K562 (cell line): ENCODE measurements at regions not wholly inside any gene's neighbourhood (a gene's known extent, or its start where the extent isn't known, plus 50 kb on each side); places are given as distances from the start of the nearest gene placed in this dataset.

Experiments
- ATAC-seq: fragments of 200-7000 bp; cut with Tn5 transposase; 3 replicates; pipeline ENCODE4 v1.9.1; 2020; ENCODE audit warnings: moderate library complexity
- BruUV-seq: library from RNA; stranded (reverse); fragments of 400-500 nt; replicated peaks from 2 replicates; lab custom pipeline; 2021; lab: Mats Ljungman, UMichigan
- CTCF ChIA-PET: fragments of 300-600 bp; formaldehyde crosslinking; extraction: SDS; loops from one replicate; lab custom pipeline; 2021; ENCODE audit warnings: low intra/inter-chr PET ratio; lab: Yijun Ruan, JAX
- POLR2A ChIA-PET: fragments of 300-600, 350-650 bp; sonication (Branson Sonifier 250); formaldehyde crosslinking; extraction: SDS; loops from one replicate; lab custom pipeline; 2021; ENCODE audit warnings: antibody characterized with exemption, inconsistent platforms; lab: Yijun Ruan, JAX
- DNase-seq, 4 experiments: peaks; one replicate each; pipeline versions ENCODE4 v3.0.0 to v3.0.0-alpha.2; 2011 to 2018; ENCODE audit warnings: low spot score in 3 of 4, mixed read lengths in 3 of 4; ENCODE audit errors: extremely low read depth in 1 of 4
- FAIRE-seq: peaks from 2 replicates; lab custom pipeline; 2011; peaks lifted over from hg19 to GRCh38; lab: Jason Lieb, UNC
- H2AFZ ChIP-seq: 2 replicates; pipeline ENCODE4 v1.6.0; 2011; ENCODE audit warnings: low read depth, low read length, control low read depth, inconsistent platforms
- H3K27ac ChIP-seq: fragments of 200-600 bp; 3 replicates; pipeline ENCODE4 v1.8.0; 2011; ENCODE audit warnings: low read depth, mild to moderate bottlenecking, control low read depth, inconsistent platforms, low read length, moderate library complexity, mixed read lengths; ENCODE audit errors: extremely low read depth
- H3K27me3 ChIP-seq, 2 experiments: fragments of 300-600 bp in 1 of 2; 2 replicates in 1 of 2; 3 replicates in 1 of 2; pipeline versions ENCODE4 v1.6.0 to v1.8.0; 2011; ENCODE audit warnings: inconsistent platforms in 2 of 2, low read length in 2 of 2, mild to moderate bottlenecking in 1 of 2, mixed read lengths in 1 of 2, moderate library complexity in 1 of 2; ENCODE audit not compliant: control insufficient read depth in 2 of 2, insufficient read depth in 2 of 2
- H3K36me3 ChIP-seq: fragments of 300-600 bp; 3 replicates; pipeline ENCODE4 v1.8.0; 2011; ENCODE audit warnings: mild to moderate bottlenecking, low read length, inconsistent platforms; ENCODE audit not compliant: control insufficient read depth, insufficient read depth
- H3K4me1 ChIP-seq, 2 experiments: fragments of 200-600 bp in 1 of 2; replicated peaks in 1 of 2; 2 replicates in 1 of 2; 3 replicates in 1 of 2; pipeline versions ENCODE4 v1.5.1 to v1.8.0; 2011; ENCODE audit warnings: inconsistent platforms in 2 of 2, low read length in 2 of 2, mild to moderate bottlenecking in 1 of 2, mixed read lengths in 1 of 2, moderate library complexity in 1 of 2; ENCODE audit not compliant: control insufficient read depth in 2 of 2, insufficient read depth in 2 of 2
- H3K4me2 ChIP-seq: 2 replicates; pipeline ENCODE4 v1.6.1; 2011; ENCODE audit warnings: low read length, control low read depth, inconsistent platforms, mixed read lengths; ENCODE audit not compliant: insufficient read depth
- H3K4me3 ChIP-seq: fragments of 200-600 bp; sonication (generic), shearing (Covaris generic); 2 replicates; pipeline ENCODE4 v1.5.1; 2016; ENCODE audit warnings: control low read depth, inconsistent platforms
- H3K79me2 ChIP-seq: fragments of 200-600 bp; 3 replicates; pipeline ENCODE4 v1.8.0; 2011; ENCODE audit warnings: low read length, inconsistent platforms; ENCODE audit not compliant: control insufficient read depth, insufficient read depth
- H3K9ac ChIP-seq, 2 experiments: 2 replicates each; pipeline versions ENCODE4 v1.6.0 to v1.6.1; 2011; ENCODE audit warnings: low read depth in 2 of 2, low read length in 2 of 2, control low read depth in 1 of 2, inconsistent platforms in 1 of 2, mild to moderate bottlenecking in 1 of 2, mixed read lengths in 1 of 2; ENCODE audit not compliant: insufficient read depth in 1 of 2
- H3K9me1 ChIP-seq: one replicate; pipeline ENCODE4 v1.6.0; 2011; ENCODE audit warnings: inconsistent platforms, mild to moderate bottlenecking, low read length, moderate library complexity; ENCODE audit not compliant: control insufficient read depth, insufficient read depth
- H3K9me3 ChIP-seq: replicated peaks from 2 replicates; pipeline ENCODE4 v1.5.1; 2011; ENCODE audit warnings: low read depth, low read length, inconsistent platforms; ENCODE audit not compliant: control insufficient read depth, insufficient read depth
- H4K20me1 ChIP-seq: replicated peaks from 2 replicates; pipeline ENCODE4 v1.6.1; 2011; ENCODE audit warnings: low read length, inconsistent platforms, mixed read lengths; ENCODE audit not compliant: control insufficient read depth, insufficient read depth
- ADNP ChIP-seq: fragments of 200-800 bp; sonication (Bioruptor generic); IDR thresholded peaks from 2 replicates; pipeline ENCODE4 v1.6.1; 2016; ENCODE audit warnings: missing genetic modification characterization, missing compliant biosample characterization
- CBFA2T3 ChIP-seq: fragments of 450-650 bp; IDR thresholded peaks from 2 replicates; pipeline ENCODE4 v1.6.1; 2017
- FOSL1 ChIP-seq: fragments of 200-800 bp; sonication (Bioruptor generic); conservative IDR thresholded peaks from 2 replicates; pipeline ENCODE4 v1.6.1; 2016; ENCODE audit warnings: missing genetic modification characterization, missing compliant biosample characterization
- TGIF2 ChIP-seq: sonication (generic); formaldehyde crosslinking; IDR thresholded peaks from 2 replicates; pipeline ENCODE4 v1.8.1; 2022; ENCODE audit warnings: mild to moderate bottlenecking, missing genetic modification reagents, moderate library complexity
- TOE1 ChIP-seq, 2 experiments: fragments of 450-650 bp in 1 of 2; sonication (generic) in 1 of 2; formaldehyde crosslinking in 1 of 2; IDR thresholded peaks; 2 replicates each; pipeline versions ENCODE4 v1.7.1 to v1.8.0; 2016 to 2022; ENCODE audit warnings: borderline replicate concordance in 2 of 2, mild to moderate bottlenecking in 2 of 2, antibody characterized with exemption in 1 of 2, inconsistent platforms in 1 of 2, low read depth in 1 of 2, missing genetic modification reagents in 1 of 2, moderate library complexity in 1 of 2
- ZC3H4 ChIP-seq: sonication (generic); formaldehyde crosslinking; IDR thresholded peaks from 2 replicates; pipeline ENCODE4 v1.9.0; 2021; ENCODE audit warnings: missing genetic modification reagents, borderline replicate concordance
- ZNF212 ChIP-seq: fragments of 450-650 bp; formaldehyde crosslinking; IDR thresholded peaks from 2 replicates; pipeline ENCODE4 v1.4.0; 2020; ENCODE audit warnings: mild to moderate bottlenecking
- WGBS: fragments of 100-300 bp; shearing (Covaris generic); methylation state at CpG from one replicate; pipeline ENCODE4 v1.1.6; 2016; ENCODE audit warnings: low coverage, mixed read lengths; ENCODE audit not compliant: insufficient coverage; ENCODE audit errors: missing lambda C conversion rate; 5-methylcytosine and 5-hydroxymethylcytosine counted together
- in situ Hi-C: fragments of 300-500 bp; cut with MboI; formaldehyde crosslinking; loops from 4 replicates; pipeline ENCODE4 v1.15.0; 2018; ENCODE audit warnings: inconsistent platforms, mixed read lengths
- intact Hi-C: fragments of 100-400 bp; cut with micrococcal nuclease; formaldehyde crosslinking; loops from 2 replicates; pipeline ENCODE4 v1.14.2; 2022
- TF ChIP-seq, protein P1 (sequence below): sonication (generic); IDR thresholded peaks from 2 replicates; pipeline ENCODE4 v1.6.1; 2016

GRCh38 chr21:25459993-25460392 is 147.3 kb downstream of the MRPL39 start:
- Histone ChIP-seq H3K9me1 (no peaks in the 10 kb centered on the region), H3K27ac (no peak overlapping the region), H3K4me3 (no peak overlapping the region), H3K4me2 (no peak overlapping the region), H3K27me3 (no peaks in the 10 kb centered on the region), H3K79me2 (no peaks in the 10 kb centered on the region), H3K4me1 (no peaks in the 10 kb centered on the region), H2AFZ (no peak overlapping the region), H4K20me1 (no peaks in the 10 kb centered on the region), H3K36me3 (no peaks in the 10 kb centered on the region), H3K9ac (no peak overlapping the region), H3K9me3 (peaks cover 3% of the 10 kb centered on the region; the same call in 1 of the 2 replicates)
- WGBS, result 0% methylated on average over 1 of the region's 1 CpG
- CTCF ChIA-PET, result no interaction called here
- in situ Hi-C loops (no loop called here), intact Hi-C loops (no loop called here)
- ATAC-seq (no peak), DNase-seq (no peak), FAIRE-seq (no peak)
- BruUV-seq, result no TSS peak
- POLR2A ChIA-PET, result no interaction called here
- TF ChIP-seq ZC3H4 (CRISPR knock-in tag), result no peak
- TF ChIP-seq TOE1 (IDR thresholded peaks at IDR 0.05; ENCODE audit: borderline replicate concordance), result no peak
- no peak for TF ChIP-seq TOE1 (CRISPR knock-in tag; IDR thresholded peaks at IDR 0.05; ENCODE audit: borderline replicate concordance, low read depth)
- no peak for TF ChIP-seq TGIF2 (CRISPR knock-in tag)
- TF ChIP-seq, protein P1, sequence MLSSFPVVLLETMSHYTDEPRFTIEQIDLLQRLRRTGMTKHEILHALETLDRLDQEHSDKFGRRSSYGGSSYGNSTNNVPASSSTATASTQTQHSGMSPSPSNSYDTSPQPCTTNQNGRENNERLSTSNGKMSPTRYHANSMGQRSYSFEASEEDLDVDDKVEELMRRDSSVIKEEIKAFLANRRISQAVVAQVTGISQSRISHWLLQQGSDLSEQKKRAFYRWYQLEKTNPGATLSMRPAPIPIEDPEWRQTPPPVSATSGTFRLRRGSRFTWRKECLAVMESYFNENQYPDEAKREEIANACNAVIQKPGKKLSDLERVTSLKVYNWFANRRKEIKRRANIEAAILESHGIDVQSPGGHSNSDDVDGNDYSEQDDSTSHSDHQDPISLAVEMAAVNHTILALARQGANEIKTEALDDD, result no peak

DNA sequence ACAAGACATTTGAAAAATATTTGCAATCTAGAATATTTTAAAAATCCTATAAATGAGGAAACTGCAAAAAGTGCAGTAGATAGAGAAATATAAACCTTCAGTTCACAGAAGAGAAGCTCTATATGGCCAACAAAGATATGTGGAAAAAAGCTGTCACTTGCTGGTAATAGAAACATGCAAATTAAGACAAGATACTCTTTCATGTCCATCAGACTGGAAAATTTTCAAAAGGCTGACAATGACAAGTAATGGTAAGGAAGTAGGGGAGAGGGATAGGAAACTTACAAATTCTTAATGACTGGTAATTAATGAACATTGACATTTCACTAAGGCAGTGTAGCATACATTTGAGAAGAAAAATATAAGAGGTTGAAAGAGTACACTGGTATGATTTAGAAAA is 147.9 kb downstream of the MRPL39 start:
- intact Hi-C loops, result no loop called here
- POLR2A ChIA-PET, result no interaction called here
- no peak overlapping the region for H3K9ac ChIP-seq
- no peaks in the 10 kb centered on the region for H4K20me1 ChIP-seq
- no peak for ATAC-seq
- H3K27me3 ChIP-seq, result no peaks in the 10 kb centered on the region
- H3K79me2 ChIP-seq, result no peaks in the 10 kb centered on the region
- H3K4me3 ChIP-seq, result no peak overlapping the region
- CTCF ChIA-PET, result no interaction called here
- H3K4me2 ChIP-seq, result no peak overlapping the region
- BruUV-seq, result no TSS peak
- H2AFZ ChIP-seq, result no peak overlapping the region
- no peaks in the 10 kb centered on the region for H3K36me3 ChIP-seq
- in situ Hi-C loops, result no loop called here
- TF ChIP-seq CBFA2T3 (no peak), ADNP (tag) (no peak), FOSL1 (tag) (no peak), ZNF212 (no peak)
- TF ChIP-seq, all 486 proteins: peak for 0
- H3K27ac ChIP-seq, result no peak overlapping the region
- H3K4me1 ChIP-seq, result no peaks in the 10 kb centered on the region
- FAIRE-seq, result no peak
- no peak for DNase-seq
- no peaks in the 10 kb centered on the region for H3K9me1 ChIP-seq
- H3K9me3 ChIP-seq, result peaks cover 3% of the 10 kb centered on the region; the same call in 1 of the 2 replicates
